IMR-90 (cell line): ENCODE measurements at regions not wholly inside any gene's neighbourhood (a gene's known extent, or its start where the extent isn't known, plus 50 kb on each side); places are given as distances from the start of the nearest gene placed in this dataset.

ENCODE experiments used
- MAZ ChIP-seq: IDR thresholded peaks from 2 replicates; pipeline ENCODE4 v1.6.1; 2012; ENCODE audit warnings: low read depth, mild to moderate bottlenecking, low read length, improper control_type of control experiment, moderate library complexity, borderline replicate concordance
- TF ChIP-seq, protein P1 (sequence below): conservative IDR thresholded peaks from 2 replicates; pipeline ENCODE4 v1.5.1; 2012; ENCODE audit warnings: mild to moderate bottlenecking, low read depth, low read length, improper control_type of control experiment
- TF ChIP-seq, protein P2 (sequence below): fragments of 150-350 bp; IDR thresholded peaks from 2 replicates; pipeline ENCODE4 v1.6.1; 2017; ENCODE audit warnings: mild to moderate bottlenecking, antibody characterized with exemption, low read length, low read depth

DNA sequence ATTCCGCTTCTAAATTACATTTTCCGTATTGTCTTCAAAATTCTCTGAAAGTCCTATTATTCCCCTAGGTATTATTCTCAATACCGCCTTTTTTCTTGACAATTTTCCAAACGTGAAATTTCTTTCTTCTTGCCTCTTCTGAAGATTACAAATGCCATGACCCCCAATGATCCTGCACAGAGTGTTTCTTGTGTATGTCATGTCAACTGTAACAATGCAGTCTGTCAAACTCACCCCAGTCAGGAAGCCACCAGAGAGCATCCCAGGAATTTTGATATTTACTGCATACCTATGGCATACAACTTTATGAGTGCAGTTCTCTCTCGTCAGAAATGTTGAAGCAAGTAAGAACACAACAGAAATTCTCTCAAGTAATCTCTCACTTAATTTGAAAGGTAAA is 847.3 kb upstream of the CDH8 start:
- TF ChIP-seq, protein P1, sequence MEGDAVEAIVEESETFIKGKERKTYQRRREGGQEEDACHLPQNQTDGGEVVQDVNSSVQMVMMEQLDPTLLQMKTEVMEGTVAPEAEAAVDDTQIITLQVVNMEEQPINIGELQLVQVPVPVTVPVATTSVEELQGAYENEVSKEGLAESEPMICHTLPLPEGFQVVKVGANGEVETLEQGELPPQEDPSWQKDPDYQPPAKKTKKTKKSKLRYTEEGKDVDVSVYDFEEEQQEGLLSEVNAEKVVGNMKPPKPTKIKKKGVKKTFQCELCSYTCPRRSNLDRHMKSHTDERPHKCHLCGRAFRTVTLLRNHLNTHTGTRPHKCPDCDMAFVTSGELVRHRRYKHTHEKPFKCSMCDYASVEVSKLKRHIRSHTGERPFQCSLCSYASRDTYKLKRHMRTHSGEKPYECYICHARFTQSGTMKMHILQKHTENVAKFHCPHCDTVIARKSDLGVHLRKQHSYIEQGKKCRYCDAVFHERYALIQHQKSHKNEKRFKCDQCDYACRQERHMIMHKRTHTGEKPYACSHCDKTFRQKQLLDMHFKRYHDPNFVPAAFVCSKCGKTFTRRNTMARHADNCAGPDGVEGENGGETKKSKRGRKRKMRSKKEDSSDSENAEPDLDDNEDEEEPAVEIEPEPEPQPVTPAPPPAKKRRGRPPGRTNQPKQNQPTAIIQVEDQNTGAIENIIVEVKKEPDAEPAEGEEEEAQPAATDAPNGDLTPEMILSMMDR, result no peak
- no peak for TF ChIP-seq MAZ
- TF ChIP-seq, protein P2, sequence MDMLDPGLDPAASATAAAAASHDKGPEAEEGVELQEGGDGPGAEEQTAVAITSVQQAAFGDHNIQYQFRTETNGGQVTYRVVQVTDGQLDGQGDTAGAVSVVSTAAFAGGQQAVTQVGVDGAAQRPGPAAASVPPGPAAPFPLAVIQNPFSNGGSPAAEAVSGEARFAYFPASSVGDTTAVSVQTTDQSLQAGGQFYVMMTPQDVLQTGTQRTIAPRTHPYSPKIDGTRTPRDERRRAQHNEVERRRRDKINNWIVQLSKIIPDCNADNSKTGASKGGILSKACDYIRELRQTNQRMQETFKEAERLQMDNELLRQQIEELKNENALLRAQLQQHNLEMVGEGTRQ, result no peak
